NOMO-1 treated with DMSO at 0.1 percent for 48 hours (cell line): ENCODE measurements at regions not wholly inside any gene's neighbourhood (a gene's known extent, or its start where the extent isn't known, plus 50 kb on each side); places are given as distances from the start of the nearest gene placed in this dataset.
A peak's percentile ranks its signal among the peaks of the same experiment; 100 is the strongest.

ENCODE experiments used
- DNase-seq: peaks from one replicate; lab custom pipeline; 2025; ENCODE audit not compliant: unreplicated experiment; lab: John Stamatoyannopoulos, UW

GRCh38 chr9:8095672-8096086 lies 296.1 kb upstream of the DMAC1 start:
- no peak for DNase-seq

GRCh38 chr9:8088477-8088876 lies 288.9 kb upstream of the DMAC1 start:
- no peak for DNase-seq

GRCh38 chr9:8085986-8086385 lies 286.4 kb upstream of the DMAC1 start:
- no peak for DNase-seq

GRCh38 chr9:8078641-8079140 lies 279.1 kb upstream of the DMAC1 start:
- DNase-seq: no peak

- DNase-seq: no peak
These were observed 275.2 kb upstream of the DMAC1 start for GRCh38 chr9:8074713-8075286.

GRCh38 chr9:8071445-8071798 lies 271.8 kb upstream of the DMAC1 start:
- no peak for DNase-seq

- DNase-seq: no peak
These were observed 271.3 kb upstream of the DMAC1 start for GRCh38 chr9:8070779-8071444.

- DNase-seq: no peak
These were observed 262.9 kb upstream of the DMAC1 start for GRCh38 chr9:8062459-8062858.

GRCh38 chr9:8053501-8053900 lies 253.9 kb upstream of the DMAC1 start:
- DNase-seq: no peak

GRCh38 chr9:8052991-8053390 lies 253.4 kb upstream of the DMAC1 start:
- no peak for DNase-seq

GRCh38 chr9:8037745-8038144 lies 238.2 kb upstream of the DMAC1 start:
- peak; percentile 1 for DNase-seq

GRCh38 chr9:8036914-8037524 lies 237.4 kb upstream of the DMAC1 start:
- peak; percentile 14 for DNase-seq

- no peak for DNase-seq
These were observed 234.2 kb upstream of the DMAC1 start for GRCh38 chr9:8033794-8034193.

GRCh38 chr9:8030095-8030494 lies 230.5 kb upstream of the DMAC1 start:
- no peak for DNase-seq

- DNase-seq: no peak
These were observed 227.8 kb upstream of the DMAC1 start for GRCh38 chr9:8027351-8027750.

- no peak for DNase-seq
These were observed 226.0 kb upstream of the DMAC1 start for GRCh38 chr9:8025551-8025950.

GRCh38 chr9:8020186-8020585 lies 220.6 kb upstream of the DMAC1 start:
- DNase-seq: no peak

- no peak for DNase-seq
These were observed 220.1 kb upstream of the DMAC1 start for GRCh38 chr9:8019636-8020035.

- no peak for DNase-seq
These were observed 215.6 kb upstream of the DMAC1 start for GRCh38 chr9:8014997-8015682.

GRCh38 chr9:8012986-8013385 lies 213.4 kb upstream of the DMAC1 start:
- no peak for DNase-seq

- no peak for DNase-seq
These were observed 212.4 kb upstream of the DMAC1 start for GRCh38 chr9:8011974-8012373.

- no peak for DNase-seq
These were observed 197.0 kb upstream of the DMAC1 start for GRCh38 chr9:7996558-7996957.
